A549 (cell line): ENCODE measurements at regions not wholly inside any gene's neighbourhood (a gene's known extent, or its start where the extent isn't known, plus 50 kb on each side); places are given as distances from the start of the nearest gene placed in this dataset.

Source experiments
- ATAC-seq, 2 experiments: fragments of 200-7000 bp in 1 of 2; fragments of >200 bp in 1 of 2; cut with Nextera tagmentation in 1 of 2; cut with Tn5 transposase in 1 of 2; 3 replicates each; pipeline versions ENCODE4 v1.8.0 to v1.9.1; 2018 to 2020; ENCODE audit warnings: mild to moderate bottlenecking in 1 of 2, moderate library complexity in 1 of 2
- CTCF ChIA-PET: fragments of 300-600 bp; sonication (Branson Sonifier 250); formaldehyde crosslinking; extraction: SDS; loops from one replicate; lab custom pipeline; 2021; ENCODE audit warnings: antibody characterized with exemption, inconsistent platforms; lab: Yijun Ruan, JAX
- POLR2A ChIA-PET: fragments of 350-600 bp; formaldehyde crosslinking; extraction: SDS; loops from one replicate; lab custom pipeline; 2021; ENCODE audit warnings: antibody characterized with exemption, inconsistent platforms; lab: Yijun Ruan, JAX
- DNase-seq, 2 experiments: peaks; one replicate each; pipeline versions ENCODE4 v3.0.0 to v3.0.0-alpha.2; 2011 to 2016; ENCODE audit warnings: low read depth in 1 of 2, low spot score in 1 of 2
- FAIRE-seq: peaks from 2 replicates; lab custom pipeline; 2011; peaks lifted over from hg19 to GRCh38; lab: Jason Lieb, UNC
- H3K27ac ChIP-seq, 2 experiments: fragments of >200 bp; sonication (Bioruptor Twin); formaldehyde crosslinking; 3 replicates each; pipeline ENCODE4 v1.5.1; 2016 to 2017
- H3K4me1 ChIP-seq: fragments of >200 bp; sonication (Bioruptor Twin); formaldehyde crosslinking; 3 replicates; pipeline ENCODE4 v1.6.1; 2016
- H3K4me2 ChIP-seq: fragments of >200 bp; sonication (Bioruptor Twin); formaldehyde crosslinking; 3 replicates; pipeline ENCODE4 v1.6.1; 2016
- H3K4me3 ChIP-seq: fragments of >200 bp; sonication (Bioruptor Twin); formaldehyde crosslinking; 3 replicates; pipeline ENCODE4 v1.5.1; 2016
- H3K9me3 ChIP-seq: fragments of >200 bp; sonication (Bioruptor Twin); formaldehyde crosslinking; 3 replicates; pipeline ENCODE4 v1.6.1; 2016
- BHLHE40 ChIP-seq: IDR thresholded peaks from 2 replicates; pipeline ENCODE4 v1.6.1; 2012; ENCODE audit warnings: low read depth, low read length, inconsistent platforms
- CHD2 ChIP-seq: fragments of 150-350 bp; IDR thresholded peaks from 2 replicates; pipeline ENCODE4 v1.6.1; 2014; ENCODE audit warnings: low read length; ENCODE audit not compliant: partially characterized antibody
- CHD4 ChIP-seq: fragments of 200-600 bp; sonication (generic); IDR thresholded peaks from 2 replicates; pipeline ENCODE4 v1.6.1; 2016; ENCODE audit warnings: antibody characterized with exemption, mild to moderate bottlenecking, borderline replicate concordance
- EHMT2 ChIP-seq: fragments of 200-600 bp; sonication (generic); IDR thresholded peaks from 2 replicates; pipeline ENCODE4 v1.6.1; 2016; ENCODE audit warnings: antibody characterized with exemption, low read depth, mild to moderate bottlenecking, moderate library complexity
- EP300 ChIP-seq, 2 experiments: fragments of >200 bp; sonication (Bioruptor Twin); formaldehyde crosslinking; IDR thresholded peaks; 2 replicates in 1 of 2; 3 replicates in 1 of 2; pipeline ENCODE4 v1.6.1; 2016 to 2017
- FOSB ChIP-seq: fragments of 250-450 bp; sonication (Bioruptor Pico); IDR thresholded peaks from 2 replicates; pipeline ENCODE4 v1.5.0; 2020; ENCODE audit warnings: mild to moderate bottlenecking, moderate library complexity
- FOSL2 ChIP-seq, 2 experiments: fragments of 450-650 bp in 1 of 2; fragments of >200 bp in 1 of 2; sonication (Bioruptor Twin) in 1 of 2; formaldehyde crosslinking; IDR thresholded peaks; 2 replicates each; pipeline versions ENCODE4 v1.5.0 to v1.6.1; 2016 to 2020; ENCODE audit warnings: mild to moderate bottlenecking in 1 of 2, moderate library complexity in 1 of 2
- HDAC2 ChIP-seq: fragments of 200-600 bp; sonication (generic); IDR thresholded peaks from 2 replicates; pipeline ENCODE4 v1.6.1; 2016
- HEYL ChIP-seq: fragments of 250-450 bp; sonication (Bioruptor Pico); IDR thresholded peaks from 2 replicates; pipeline ENCODE4 v1.8.0; 2021; ENCODE audit warnings: mild to moderate bottlenecking, moderate library complexity
- HOXB5 ChIP-seq: fragments of 250-450 bp; sonication (Bioruptor Pico); IDR thresholded peaks from 2 replicates; pipeline ENCODE4 v1.5.0; 2020; ENCODE audit warnings: mild to moderate bottlenecking, moderate library complexity
- NR3C1 ChIP-seq: fragments of >200 bp; sonication (Bioruptor Twin); formaldehyde crosslinking; IDR thresholded peaks from 3 replicates; pipeline ENCODE4 v1.6.1; 2017
- POLR2A ChIP-seq: IDR thresholded peaks from 2 replicates; pipeline ENCODE4 v1.6.1; 2012; ENCODE audit warnings: mild to moderate bottlenecking, low read length
- RAD21 ChIP-seq, 2 experiments: fragments of >200 bp in 1 of 2; sonication (Bioruptor Twin) in 1 of 2; formaldehyde crosslinking in 1 of 2; IDR thresholded peaks in 1 of 2; conservative IDR thresholded peaks in 1 of 2; 2 replicates in 1 of 2; 3 replicates in 1 of 2; pipeline ENCODE4 v1.6.1; 2012 to 2018; ENCODE audit warnings: inconsistent platforms in 1 of 2
- RCOR1 ChIP-seq: fragments of 150-350 bp; IDR thresholded peaks from 2 replicates; pipeline ENCODE4 v1.6.1; 2014; ENCODE audit warnings: antibody characterized with exemption, low read length, low read depth
- SREBF2 ChIP-seq: fragments of 450-650 bp; IDR thresholded peaks from 2 replicates; pipeline ENCODE4 v1.6.1; 2014; ENCODE audit warnings: mild to moderate bottlenecking, moderate library complexity
- TFCP2L1 ChIP-seq: fragments of 250-450 bp; sonication (Bioruptor Pico); IDR thresholded peaks from 2 replicates; pipeline ENCODE4 v1.5.0; 2021; ENCODE audit warnings: mild to moderate bottlenecking
- WGBS: methylation state at CpG from one replicate; pipeline ENCODE4 v1.1.6; 2017; ENCODE audit errors: missing lambda C conversion rate; 5-methylcytosine and 5-hydroxymethylcytosine counted together
- TF ChIP-seq, protein P1 (sequence below): fragments of 200-600 bp; sonication (generic); IDR thresholded peaks from 2 replicates; pipeline ENCODE4 v1.6.1; 2016; ENCODE audit warnings: antibody characterized with exemption, mild to moderate bottlenecking, moderate library complexity
- TF ChIP-seq, protein P2 (sequence below): fragments of 150-350 bp; IDR thresholded peaks from 2 replicates; pipeline ENCODE4 v1.6.1; 2014; ENCODE audit warnings: low read depth, mild to moderate bottlenecking, low read length
- TF ChIP-seq, protein P3 (sequence below): IDR thresholded peaks from 2 replicates; pipeline ENCODE4 v1.6.1; 2012
- TF ChIP-seq, protein P4 (sequence below): fragments of >200 bp; sonication (Bioruptor Twin); formaldehyde crosslinking; IDR thresholded peaks from 3 replicates; pipeline ENCODE4 v1.6.1; 2016
- TF ChIP-seq, protein P5 (sequence below): fragments of >200 bp; sonication (Bioruptor Twin); formaldehyde crosslinking; IDR thresholded peaks from 2 replicates; pipeline ENCODE4 v1.6.1; 2016
- TF ChIP-seq, protein P6 (sequence below): fragments of 250-450 bp; sonication (Bioruptor Pico); IDR thresholded peaks from 2 replicates; pipeline ENCODE4 v1.5.0; 2020; ENCODE audit warnings: low read depth, mild to moderate bottlenecking, moderate library complexity
- TF ChIP-seq, protein P7 (sequence below): IDR thresholded peaks from 2 replicates; pipeline ENCODE4 v1.6.1; 2012

DNA sequence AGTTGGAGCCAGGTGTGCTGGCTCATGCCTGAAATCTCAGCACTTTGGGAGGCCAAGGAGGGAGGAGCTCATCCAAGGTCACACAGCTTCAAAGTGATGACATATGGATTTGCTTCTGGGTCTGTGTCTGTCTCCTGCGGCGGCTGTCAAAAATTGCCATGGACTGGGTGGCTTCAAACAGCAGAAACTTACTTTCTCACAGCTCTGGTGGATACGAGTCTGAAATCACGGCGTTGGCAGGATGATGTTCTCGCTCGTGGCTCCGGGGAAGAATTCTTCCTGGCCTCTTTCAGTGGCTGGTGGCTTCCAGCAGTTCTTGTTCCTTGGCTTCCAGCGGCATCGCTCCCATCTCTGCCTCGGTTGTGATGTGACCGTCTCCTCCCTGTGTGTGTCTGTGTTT is 314.8 kb upstream of the C1orf174 start:
- CTCF ChIA-PET, result no interaction called here
- 43% methylated on average over 12 of the region's 12 CpGs for WGBS
- no peak for DNase-seq
- H3K4me1 ChIP-seq, result no peaks in the 10 kb centered on the region
- no peak overlapping the region for H3K4me3 ChIP-seq
- POLR2A ChIA-PET, result no interaction called here
- TF ChIP-seq RCOR1, result no peak
- TF ChIP-seq HOXB5 (CRISPR knock-in tag), result no peak
- TF ChIP-seq EHMT2, result no peak
- no peak for TF ChIP-seq HEYL (CRISPR knock-in tag)
- TF ChIP-seq, protein P1, sequence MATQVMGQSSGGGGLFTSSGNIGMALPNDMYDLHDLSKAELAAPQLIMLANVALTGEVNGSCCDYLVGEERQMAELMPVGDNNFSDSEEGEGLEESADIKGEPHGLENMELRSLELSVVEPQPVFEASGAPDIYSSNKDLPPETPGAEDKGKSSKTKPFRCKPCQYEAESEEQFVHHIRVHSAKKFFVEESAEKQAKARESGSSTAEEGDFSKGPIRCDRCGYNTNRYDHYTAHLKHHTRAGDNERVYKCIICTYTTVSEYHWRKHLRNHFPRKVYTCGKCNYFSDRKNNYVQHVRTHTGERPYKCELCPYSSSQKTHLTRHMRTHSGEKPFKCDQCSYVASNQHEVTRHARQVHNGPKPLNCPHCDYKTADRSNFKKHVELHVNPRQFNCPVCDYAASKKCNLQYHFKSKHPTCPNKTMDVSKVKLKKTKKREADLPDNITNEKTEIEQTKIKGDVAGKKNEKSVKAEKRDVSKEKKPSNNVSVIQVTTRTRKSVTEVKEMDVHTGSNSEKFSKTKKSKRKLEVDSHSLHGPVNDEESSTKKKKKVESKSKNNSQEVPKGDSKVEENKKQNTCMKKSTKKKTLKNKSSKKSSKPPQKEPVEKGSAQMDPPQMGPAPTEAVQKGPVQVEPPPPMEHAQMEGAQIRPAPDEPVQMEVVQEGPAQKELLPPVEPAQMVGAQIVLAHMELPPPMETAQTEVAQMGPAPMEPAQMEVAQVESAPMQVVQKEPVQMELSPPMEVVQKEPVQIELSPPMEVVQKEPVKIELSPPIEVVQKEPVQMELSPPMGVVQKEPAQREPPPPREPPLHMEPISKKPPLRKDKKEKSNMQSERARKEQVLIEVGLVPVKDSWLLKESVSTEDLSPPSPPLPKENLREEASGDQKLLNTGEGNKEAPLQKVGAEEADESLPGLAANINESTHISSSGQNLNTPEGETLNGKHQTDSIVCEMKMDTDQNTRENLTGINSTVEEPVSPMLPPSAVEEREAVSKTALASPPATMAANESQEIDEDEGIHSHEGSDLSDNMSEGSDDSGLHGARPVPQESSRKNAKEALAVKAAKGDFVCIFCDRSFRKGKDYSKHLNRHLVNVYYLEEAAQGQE, result no peak
- TF ChIP-seq, protein P2, sequence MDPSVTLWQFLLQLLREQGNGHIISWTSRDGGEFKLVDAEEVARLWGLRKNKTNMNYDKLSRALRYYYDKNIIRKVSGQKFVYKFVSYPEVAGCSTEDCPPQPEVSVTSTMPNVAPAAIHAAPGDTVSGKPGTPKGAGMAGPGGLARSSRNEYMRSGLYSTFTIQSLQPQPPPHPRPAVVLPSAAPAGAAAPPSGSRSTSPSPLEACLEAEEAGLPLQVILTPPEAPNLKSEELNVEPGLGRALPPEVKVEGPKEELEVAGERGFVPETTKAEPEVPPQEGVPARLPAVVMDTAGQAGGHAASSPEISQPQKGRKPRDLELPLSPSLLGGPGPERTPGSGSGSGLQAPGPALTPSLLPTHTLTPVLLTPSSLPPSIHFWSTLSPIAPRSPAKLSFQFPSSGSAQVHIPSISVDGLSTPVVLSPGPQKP, result no peak
- TF ChIP-seq EP300 (IDR thresholded peaks at IDR 0.05), result no peak
- TF ChIP-seq POLR2A, result no peak
- no peak for TF ChIP-seq NR3C1
- TF ChIP-seq, protein P3, sequence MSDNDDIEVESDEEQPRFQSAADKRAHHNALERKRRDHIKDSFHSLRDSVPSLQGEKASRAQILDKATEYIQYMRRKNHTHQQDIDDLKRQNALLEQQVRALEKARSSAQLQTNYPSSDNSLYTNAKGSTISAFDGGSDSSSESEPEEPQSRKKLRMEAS, result no peak
- no peak for TF ChIP-seq RAD21 (conservative IDR thresholded peaks at IDR 0.05 in 1 of 2, IDR thresholded peaks at IDR 0.05 in 1 of 2)
- no peak for TF ChIP-seq FOSL2 (IDR thresholded peaks at IDR 0.05)
- no peak for TF ChIP-seq FOSL2 (CRISPR knock-in tag; IDR thresholded peaks at IDR 0.05)
- no peak for TF ChIP-seq HDAC2
- TF ChIP-seq, protein P4, sequence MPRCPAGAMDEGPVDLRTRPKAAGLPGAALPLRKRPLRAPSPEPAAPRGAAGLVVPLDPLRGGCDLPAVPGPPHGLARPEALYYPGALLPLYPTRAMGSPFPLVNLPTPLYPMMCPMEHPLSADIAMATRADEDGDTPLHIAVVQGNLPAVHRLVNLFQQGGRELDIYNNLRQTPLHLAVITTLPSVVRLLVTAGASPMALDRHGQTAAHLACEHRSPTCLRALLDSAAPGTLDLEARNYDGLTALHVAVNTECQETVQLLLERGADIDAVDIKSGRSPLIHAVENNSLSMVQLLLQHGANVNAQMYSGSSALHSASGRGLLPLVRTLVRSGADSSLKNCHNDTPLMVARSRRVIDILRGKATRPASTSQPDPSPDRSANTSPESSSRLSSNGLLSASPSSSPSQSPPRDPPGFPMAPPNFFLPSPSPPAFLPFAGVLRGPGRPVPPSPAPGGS, result no peak
- TF ChIP-seq, protein P5, sequence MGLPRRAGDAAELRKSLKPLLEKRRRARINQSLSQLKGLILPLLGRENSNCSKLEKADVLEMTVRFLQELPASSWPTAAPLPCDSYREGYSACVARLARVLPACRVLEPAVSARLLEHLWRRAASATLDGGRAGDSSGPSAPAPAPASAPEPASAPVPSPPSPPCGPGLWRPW, result no peak
- no peak for TF ChIP-seq TFCP2L1 (CRISPR knock-in tag)
- TF ChIP-seq SREBF2, result no peak
- no peak for TF ChIP-seq CHD2
- TF ChIP-seq, protein P6, sequence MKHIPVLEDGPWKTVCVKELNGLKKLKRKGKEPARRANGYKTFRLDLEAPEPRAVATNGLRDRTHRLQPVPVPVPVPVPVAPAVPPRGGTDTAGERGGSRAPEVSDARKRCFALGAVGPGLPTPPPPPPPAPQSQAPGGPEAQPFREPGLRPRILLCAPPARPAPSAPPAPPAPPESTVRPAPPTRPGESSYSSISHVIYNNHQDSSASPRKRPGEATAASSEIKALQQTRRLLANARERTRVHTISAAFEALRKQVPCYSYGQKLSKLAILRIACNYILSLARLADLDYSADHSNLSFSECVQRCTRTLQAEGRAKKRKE (CRISPR knock-in tag), result no peak
- TF ChIP-seq BHLHE40, result no peak
- no peak overlapping the region for H3K4me2 ChIP-seq
- H3K27ac ChIP-seq, result no peak overlapping the region
- ATAC-seq, result no peak
- H3K9me3 ChIP-seq, result peaks cover 2% of the 10 kb centered on the region; the same call in 1 of the 3 replicates
- FAIRE-seq, result no peak

DNA sequence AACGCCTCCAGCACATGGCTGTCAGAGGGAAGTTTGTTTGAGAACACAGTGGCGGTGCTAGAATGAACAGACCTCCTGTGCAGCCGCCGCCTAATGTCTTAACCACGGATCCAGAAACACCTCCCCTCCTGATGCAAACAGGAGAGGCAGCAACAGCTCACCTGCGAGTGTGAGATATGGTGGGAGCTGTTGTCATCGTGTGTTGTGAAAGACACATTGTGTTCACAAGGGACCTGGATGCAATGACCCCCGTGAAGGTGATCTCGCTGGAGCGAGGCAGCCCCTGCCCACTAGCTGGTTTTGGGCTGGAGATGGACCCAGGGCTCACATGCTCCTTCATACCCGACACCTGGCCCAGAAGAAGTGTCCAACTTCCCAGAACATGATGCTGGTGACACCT is 315.3 kb upstream of the C1orf174 start:
- H3K4me3 ChIP-seq, result no peak overlapping the region
- H3K4me1 ChIP-seq, result no peaks in the 10 kb centered on the region
- DNase-seq (no peak), FAIRE-seq (no peak), ATAC-seq (no peak)
- peaks cover 2% of the 10 kb centered on the region; the same call in 1 of the 3 replicates for H3K9me3 ChIP-seq
- ChIA-PET POLR2A (no interaction called here), CTCF (no interaction called here)
- H3K4me2 ChIP-seq, result no peak overlapping the region
- H3K27ac ChIP-seq, result no peak overlapping the region
- WGBS, result 26% methylated on average over 10 of the region's 11 CpGs
- TF ChIP-seq, protein P3, result no peak
- TF ChIP-seq, protein P1, result no peak
- TF ChIP-seq FOSB (CRISPR knock-in tag) (no peak), RAD21 (conservative IDR thresholded peaks at IDR 0.05 in 1 of 2, IDR thresholded peaks at IDR 0.05 in 1 of 2) (no peak), CHD4 (no peak), SREBF2 (no peak)
- TF ChIP-seq, protein P7, sequence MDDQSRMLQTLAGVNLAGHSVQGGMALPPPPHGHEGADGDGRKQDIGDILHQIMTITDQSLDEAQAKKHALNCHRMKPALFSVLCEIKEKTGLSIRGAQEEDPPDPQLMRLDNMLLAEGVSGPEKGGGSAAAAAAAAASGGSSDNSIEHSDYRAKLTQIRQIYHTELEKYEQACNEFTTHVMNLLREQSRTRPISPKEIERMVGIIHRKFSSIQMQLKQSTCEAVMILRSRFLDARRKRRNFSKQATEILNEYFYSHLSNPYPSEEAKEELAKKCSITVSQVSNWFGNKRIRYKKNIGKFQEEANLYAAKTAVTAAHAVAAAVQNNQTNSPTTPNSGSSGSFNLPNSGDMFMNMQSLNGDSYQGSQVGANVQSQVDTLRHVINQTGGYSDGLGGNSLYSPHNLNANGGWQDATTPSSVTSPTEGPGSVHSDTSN, result no peak
- TF ChIP-seq, protein P2, result no peak
